AML-193 (cell line): ENCODE measurements at regions not wholly inside any gene's neighbourhood (a gene's known extent, or its start where the extent isn't known, plus 50 kb on each side); places are given as distances from the start of the nearest gene placed in this dataset.

Experiments
- DNase-seq, 2 experiments: peaks; one replicate each; lab custom pipeline; 2025; lab: John Stamatoyannopoulos, UW

- no peak for DNase-seq
These were observed 298.9 kb downstream of the SHOX2 start for GRCh38 chr3:157807280-157807679.

GRCh38 chr3:157805538-157805937 is 300.7 kb downstream of the SHOX2 start:
- DNase-seq = no peak

- DNase-seq = no peak
These were observed 291.6 kb upstream of the VEPH1 start for GRCh38 chr3:157794771-157795170.

- no peak for DNase-seq
These were observed 290.5 kb upstream of the VEPH1 start for GRCh38 chr3:157793745-157794144.

GRCh38 chr3:157789162-157789561 is 285.9 kb upstream of the VEPH1 start:
- no peak for DNase-seq

GRCh38 chr3:157786618-157787017 is 283.4 kb upstream of the VEPH1 start:
- DNase-seq = no peak

- DNase-seq = no peak
These were observed 283.0 kb upstream of the VEPH1 start for GRCh38 chr3:157786211-157786610.

- DNase-seq = no peak
These were observed 282.0 kb upstream of the VEPH1 start for GRCh38 chr3:157785102-157785826.

GRCh38 chr3:157782236-157782635 is 279.0 kb upstream of the VEPH1 start:
- no peak for DNase-seq

- no peak for DNase-seq
These were observed 273.6 kb upstream of the VEPH1 start for GRCh38 chr3:157776861-157777260.

GRCh38 chr3:157775446-157775845 is 272.2 kb upstream of the VEPH1 start:
- DNase-seq = no peak

GRCh38 chr3:157769378-157769777 is 266.2 kb upstream of the VEPH1 start:
- DNase-seq = no peak

- no peak for DNase-seq
These were observed 264.4 kb upstream of the VEPH1 start for GRCh38 chr3:157767607-157768006.

- no peak for DNase-seq
These were observed 260.4 kb upstream of the VEPH1 start for GRCh38 chr3:157763644-157764043.

- no peak for DNase-seq
These were observed 256.1 kb upstream of the VEPH1 start for GRCh38 chr3:157759311-157759710.

- no peak for DNase-seq
These were observed 252.0 kb upstream of the VEPH1 start for GRCh38 chr3:157755233-157755632.

- DNase-seq = no peak
These were observed 251.2 kb upstream of the VEPH1 start for GRCh38 chr3:157754451-157754850.

- DNase-seq = no peak
These were observed 250.5 kb upstream of the VEPH1 start for GRCh38 chr3:157753787-157754136.

- DNase-seq = no peak
These were observed 250.0 kb upstream of the VEPH1 start for GRCh38 chr3:157752956-157753786.

- no peak for DNase-seq
These were observed 249.3 kb upstream of the VEPH1 start for GRCh38 chr3:157752554-157752953.

GRCh38 chr3:157751386-157751785 is 248.2 kb upstream of the VEPH1 start:
- no peak for DNase-seq

- DNase-seq = no peak
These were observed 243.2 kb upstream of the VEPH1 start for GRCh38 chr3:157746391-157746790.

GRCh38 chr3:157741607-157742006 is 238.4 kb upstream of the VEPH1 start:
- no peak for DNase-seq

GRCh38 chr3:157738441-157738840 is 235.2 kb upstream of the VEPH1 start:
- DNase-seq = no peak
